GM20431 (cell line): ENCODE measurements at regions not wholly inside any gene's neighbourhood (a gene's known extent, or its start where the extent isn't known, plus 50 kb on each side); places are given as distances from the start of the nearest gene placed in this dataset.

ENCODE experiments used
- in situ Hi-C: fragments of 300-500 bp; cut with MseI, MboI; formaldehyde crosslinking; loops from one replicate; pipeline ENCODE4 v1.15.0; 2020; ENCODE audit warnings: low sequenced_read_pairs; ENCODE audit not compliant: unreplicated experiment

GRCh38 chr6:142699391-142699790, 245.6 kb downstream of the HIVEP2 start:
- in situ Hi-C loops = loop anchor here (25.0 kb wide), 2 partner anchors 338 to 738 kb away; no protein-coding TSS in a partner anchor

- in situ Hi-C loops = no loop called here
Observed at GRCh38 chr6:142700032-142700431, 244.9 kb downstream of the HIVEP2 start.

- in situ Hi-C loops = no loop called here
Observed at GRCh38 chr6:142700671-142701312, 244.2 kb downstream of the HIVEP2 start.
